ENCODE measurements at regions not wholly inside any gene's neighbourhood (a gene's known extent, or its start where the extent isn't known, plus 50 kb on each side); places are given as distances from the start of the nearest gene placed in this dataset.

DNA sequence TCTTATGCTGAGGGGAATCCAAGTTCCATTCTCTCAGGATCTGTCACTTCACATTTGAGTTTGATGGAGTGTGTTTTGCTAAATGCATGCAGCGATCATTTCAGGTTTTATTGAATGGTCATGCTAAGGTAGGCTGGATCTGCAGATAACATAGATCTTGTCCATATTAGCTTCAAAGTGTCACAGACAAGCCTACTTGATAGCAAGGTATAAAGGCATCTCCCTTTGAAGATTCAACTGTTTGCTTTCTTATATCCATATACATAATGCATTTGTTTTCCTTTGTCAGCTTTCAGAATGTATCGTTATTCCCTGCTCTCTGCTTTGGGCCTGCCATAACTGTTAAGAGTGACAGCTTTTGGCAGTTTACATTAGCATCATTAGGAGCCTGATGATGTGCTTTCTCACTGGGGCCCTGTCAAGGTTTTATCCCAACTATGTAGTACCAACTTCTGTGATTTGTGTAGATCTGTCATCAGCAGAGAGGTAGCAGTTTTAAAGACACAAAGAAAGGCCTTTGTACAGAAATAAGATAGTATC lies 604.3 kb upstream of the CDH7 start:
- H3K4me3 ChIP-seq: no peak overlapping the region
- TF ChIP-seq, protein P1, sequence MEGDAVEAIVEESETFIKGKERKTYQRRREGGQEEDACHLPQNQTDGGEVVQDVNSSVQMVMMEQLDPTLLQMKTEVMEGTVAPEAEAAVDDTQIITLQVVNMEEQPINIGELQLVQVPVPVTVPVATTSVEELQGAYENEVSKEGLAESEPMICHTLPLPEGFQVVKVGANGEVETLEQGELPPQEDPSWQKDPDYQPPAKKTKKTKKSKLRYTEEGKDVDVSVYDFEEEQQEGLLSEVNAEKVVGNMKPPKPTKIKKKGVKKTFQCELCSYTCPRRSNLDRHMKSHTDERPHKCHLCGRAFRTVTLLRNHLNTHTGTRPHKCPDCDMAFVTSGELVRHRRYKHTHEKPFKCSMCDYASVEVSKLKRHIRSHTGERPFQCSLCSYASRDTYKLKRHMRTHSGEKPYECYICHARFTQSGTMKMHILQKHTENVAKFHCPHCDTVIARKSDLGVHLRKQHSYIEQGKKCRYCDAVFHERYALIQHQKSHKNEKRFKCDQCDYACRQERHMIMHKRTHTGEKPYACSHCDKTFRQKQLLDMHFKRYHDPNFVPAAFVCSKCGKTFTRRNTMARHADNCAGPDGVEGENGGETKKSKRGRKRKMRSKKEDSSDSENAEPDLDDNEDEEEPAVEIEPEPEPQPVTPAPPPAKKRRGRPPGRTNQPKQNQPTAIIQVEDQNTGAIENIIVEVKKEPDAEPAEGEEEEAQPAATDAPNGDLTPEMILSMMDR (IDR thresholded peaks at IDR 0.05): no peak
- no peak for DNase-seq (ENCODE audit: low spot score in 2 of 2)

DNA sequence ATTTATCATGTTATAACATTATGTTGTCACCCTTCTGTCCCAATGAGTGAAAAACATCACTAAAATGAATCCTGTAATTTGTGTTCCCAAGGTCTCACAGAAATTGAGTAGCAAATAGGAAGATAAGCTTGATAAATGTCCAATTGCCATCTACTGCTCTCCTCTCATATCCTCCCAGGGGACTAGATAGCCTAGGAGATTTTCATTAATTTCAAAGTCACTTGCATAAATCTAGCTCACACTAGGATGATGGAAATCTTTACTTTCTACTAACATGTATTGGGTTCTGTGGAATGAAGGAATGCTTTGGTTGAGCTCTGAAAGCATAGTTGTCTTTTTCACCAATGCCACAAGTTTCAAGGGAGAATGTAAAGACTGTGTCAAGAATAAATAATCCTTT lies 605.5 kb upstream of the CDH7 start:
- Histone ChIP-seq H3K9me3 (no peaks in the 10 kb centered on the region), H3K4me1 (no peaks in the 10 kb centered on the region), H3K27ac (no peak overlapping the region), H3K27me3 (no peaks in the 10 kb centered on the region), H3K4me3 (no peak overlapping the region), H3K36me3 (no peaks in the 10 kb centered on the region)
- TF ChIP-seq, protein P1 (IDR thresholded peaks at IDR 0.05): no peak
- no peak for DNase-seq (ENCODE audit: low spot score in 2 of 2)
- intact Hi-C loops (cut with DNase I): no loop called here

More for the DNA sequence above, 604.3 kb upstream of the CDH7 start:
- Histone ChIP-seq H3K27me3 (no peaks in the 10 kb centered on the region), H3K36me3 (no peaks in the 10 kb centered on the region), H3K4me1 (no peaks in the 10 kb centered on the region), H3K27ac (no peak overlapping the region), H3K9me3 (no peaks in the 10 kb centered on the region)
- intact Hi-C loops (cut with DNase I): no loop called here

DNA sequence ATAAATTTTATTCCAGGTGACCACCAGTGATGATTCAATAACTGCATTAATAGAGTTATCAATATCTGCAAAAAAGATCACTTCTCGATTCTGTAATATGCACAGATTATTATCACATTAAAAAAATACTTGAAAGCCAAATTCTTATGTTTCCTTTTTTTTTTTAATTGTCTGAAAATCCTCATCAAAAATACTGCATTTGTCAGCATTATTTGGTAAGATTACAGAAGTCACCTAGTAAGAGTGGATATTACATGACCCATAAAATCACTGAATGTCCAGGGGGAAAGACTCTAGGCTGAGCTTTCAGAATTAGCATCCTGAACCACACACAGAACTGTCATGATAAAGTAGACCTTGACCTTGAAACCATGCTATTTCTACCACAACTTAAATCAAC lies 617.2 kb upstream of the CDH7 start:
- intact Hi-C loops (cut with DNase I): no loop called here
- DNase-seq (ENCODE audit: low spot score in 2 of 2): no peak
- TF ChIP-seq, protein P1 (IDR thresholded peaks at IDR 0.05): no peak

DNA sequence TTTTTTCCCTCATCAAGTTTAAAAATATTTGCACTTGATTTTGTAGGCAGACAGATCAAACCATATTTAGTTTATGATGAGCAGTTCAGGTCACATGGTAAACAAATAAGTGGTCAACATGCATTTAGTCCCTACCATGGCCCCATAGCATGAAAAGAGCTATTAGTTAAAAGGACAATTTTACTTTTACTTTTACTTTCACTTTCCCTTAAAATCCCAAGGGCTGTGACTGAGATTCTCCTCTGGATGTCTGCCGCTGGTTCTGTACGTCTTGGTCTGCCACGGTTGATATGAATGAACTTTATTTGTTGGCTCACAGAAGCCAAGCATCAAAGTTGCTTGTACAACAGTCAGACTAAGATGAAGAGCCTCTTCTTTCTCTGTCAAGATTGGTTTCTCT lies 626.2 kb upstream of the CDH7 start:
- intact Hi-C loops (cut with DNase I): no loop called here
- no peak for DNase-seq (ENCODE audit: low spot score in 2 of 2)
- Histone ChIP-seq H3K27ac (no peak overlapping the region), H3K4me3 (peak overlapping the region; percentile 21 to 22), H3K9me3 (no peaks in the 10 kb centered on the region), H3K27me3 (no peaks in the 10 kb centered on the region), H3K36me3 (no peaks in the 10 kb centered on the region), H3K4me1 (no peaks in the 10 kb centered on the region)
- TF ChIP-seq, protein P1 (IDR thresholded peaks at IDR 0.05): no peak

More for the DNA sequence above, 617.2 kb upstream of the CDH7 start:
- no peak overlapping the region for H3K27ac ChIP-seq
- no peaks in the 10 kb centered on the region for H3K9me3 ChIP-seq
- H3K4me1 ChIP-seq: no peaks in the 10 kb centered on the region
- H3K27me3 ChIP-seq: no peaks in the 10 kb centered on the region
- H3K36me3 ChIP-seq: no peaks in the 10 kb centered on the region
- no peak overlapping the region for H3K4me3 ChIP-seq

DNA sequence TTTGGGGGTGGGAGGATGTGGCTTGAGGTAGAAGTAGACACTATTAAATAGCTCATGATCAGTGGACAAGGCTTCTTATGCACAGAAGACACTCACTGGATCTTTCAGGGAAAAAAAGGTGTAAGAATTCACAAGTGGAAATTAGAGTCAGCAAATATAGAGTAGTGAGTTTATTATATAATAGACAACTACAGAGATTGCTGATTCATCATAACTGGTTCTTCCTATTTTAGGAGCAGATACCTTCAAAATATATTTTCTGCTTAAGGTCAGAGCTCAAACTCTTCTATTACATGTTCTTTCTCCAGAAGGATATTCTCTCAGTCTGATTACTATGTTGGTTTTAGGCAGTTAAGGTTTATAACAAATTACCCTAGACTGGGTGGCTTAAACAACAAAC lies 646.9 kb upstream of the CDH7 start:
- Histone ChIP-seq H3K36me3 (no peaks in the 10 kb centered on the region), H3K4me1 (no peaks in the 10 kb centered on the region), H3K9me3 (no peaks in the 10 kb centered on the region), H3K4me3 (no peak overlapping the region), H3K27ac (no peak overlapping the region), H3K27me3 (no peaks in the 10 kb centered on the region)
- TF ChIP-seq, protein P1 (IDR thresholded peaks at IDR 0.05): no peak
- no peak for DNase-seq (ENCODE audit: low spot score in 2 of 2)
- intact Hi-C loops (cut with DNase I): no loop called here

DNA sequence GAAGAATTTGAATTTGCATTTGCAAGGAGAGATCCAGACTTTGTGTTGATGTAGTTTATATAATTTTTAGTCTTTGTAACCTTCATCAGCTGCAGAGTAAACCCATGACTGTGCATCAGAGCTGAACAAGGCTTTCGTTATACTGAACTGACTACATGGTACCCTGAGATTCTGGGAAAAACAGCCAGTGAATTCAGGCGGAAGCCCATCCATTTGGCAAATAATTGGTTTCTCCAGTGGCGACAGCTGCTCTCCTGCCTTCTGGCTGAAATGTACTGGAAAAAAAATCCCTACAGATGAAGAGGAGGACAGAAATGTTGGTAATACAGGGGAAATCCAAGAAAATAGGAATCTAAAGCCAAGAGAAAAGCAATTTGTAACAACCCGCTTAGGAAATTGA lies 657.5 kb upstream of the CDH7 start:
- no peak overlapping the region for H3K27ac ChIP-seq

More for the DNA sequence above, 657.5 kb upstream of the CDH7 start:
- TF ChIP-seq, protein P1 (IDR thresholded peaks at IDR 0.05): no peak
- no peaks in the 10 kb centered on the region for H3K36me3 ChIP-seq
- H3K4me3 ChIP-seq: no peak overlapping the region
- DNase-seq (ENCODE audit: low spot score in 2 of 2): no peak
- no peaks in the 10 kb centered on the region for H3K9me3 ChIP-seq
- no peaks in the 10 kb centered on the region for H3K27me3 ChIP-seq
- intact Hi-C loops (cut with DNase I): no loop called here
- H3K4me1 ChIP-seq: no peaks in the 10 kb centered on the region
